Panc1 (cell line): ENCODE measurements at regions not wholly inside any gene's neighbourhood (a gene's known extent, or its start where the extent isn't known, plus 50 kb on each side); places are given as distances from the start of the nearest gene placed in this dataset.

Experiments used
- ATAC-seq: fragments of 200-7000 bp; cut with Tn5 transposase; 2 replicates; pipeline ENCODE4 v1.9.1; 2020; ENCODE audit warnings: mild to moderate bottlenecking, moderate library complexity
- BruUV-seq: library from RNA; stranded (reverse); fragments of 400-500 nt; replicated peaks from 2 replicates; lab custom pipeline; 2021; lab: Mats Ljungman, UMichigan
- CTCF ChIA-PET: fragments of 300-600 bp; sonication (Branson Sonifier 250); formaldehyde crosslinking; loops from one replicate; lab custom pipeline; 2022; ENCODE audit warnings: antibody characterized with exemption; lab: Charles Lee
- POLR2A ChIA-PET: fragments of 300-600 bp; sonication (Branson Sonifier 250); formaldehyde crosslinking; loops from one replicate; lab custom pipeline; 2022; ENCODE audit warnings: antibody characterized with exemption; lab: Charles Lee
- DNase-seq: peaks from one replicate; pipeline ENCODE4 v3.0.0-alpha.2; 2010; ENCODE audit warnings: low read depth, low spot score
- H3K27ac ChIP-seq: 2 replicates; pipeline ENCODE4 v1.5.1; 2011; ENCODE audit warnings: mild to moderate bottlenecking, low read length, inconsistent platforms
- H3K27me3 ChIP-seq: fragments of 200-500 bp; sonication (Bioruptor generic); 2 replicates; pipeline ENCODE4 v1.6.0; 2014; ENCODE audit warnings: low read length, inconsistent platforms; ENCODE audit not compliant: control insufficient read depth, insufficient read depth
- H3K36me3 ChIP-seq: fragments of 200-500 bp; sonication (Bioruptor generic); 2 replicates; pipeline ENCODE4 v1.5.1; 2014; ENCODE audit warnings: inconsistent platforms, mild to moderate bottlenecking, low read length, moderate library complexity; ENCODE audit not compliant: control insufficient read depth, insufficient read depth
- H3K4me1 ChIP-seq: 2 replicates; pipeline ENCODE4 v1.5.1; 2011; ENCODE audit warnings: inconsistent platforms, mild to moderate bottlenecking, low read length, moderate library complexity; ENCODE audit not compliant: control insufficient read depth, insufficient read depth
- H3K4me3 ChIP-seq, 2 experiments: 2 replicates each; pipeline ENCODE4 v1.5.1; 2011 to 2012; ENCODE audit warnings: low read depth in 2 of 2, low read length in 2 of 2, mild to moderate bottlenecking in 2 of 2, inconsistent platforms in 1 of 2, moderate library complexity in 1 of 2
- H3K9me3 ChIP-seq: fragments of 200-500 bp; sonication (Bioruptor generic); 2 replicates; pipeline ENCODE4 v1.5.1; 2014; ENCODE audit warnings: low read depth, mild to moderate bottlenecking, inconsistent platforms, low read length, moderate library complexity; ENCODE audit not compliant: control insufficient read depth, insufficient read depth
- POLR2AphosphoS5 ChIP-seq: IDR thresholded peaks from 2 replicates; pipeline ENCODE4 v1.6.1; 2012; ENCODE audit warnings: mild to moderate bottlenecking, low read depth, low read length, moderate library complexity
- SIN3A ChIP-seq: IDR thresholded peaks from 2 replicates; pipeline ENCODE4 v1.6.1; 2012; ENCODE audit warnings: low read depth, mild to moderate bottlenecking, low read length, moderate library complexity, borderline replicate concordance; ENCODE audit not compliant: insufficient read depth
- TCF7L2 ChIP-seq: IDR thresholded peaks from 2 replicates; pipeline ENCODE4 v1.6.1; 2011; ENCODE audit warnings: mild to moderate bottlenecking, low read depth, low read length, inconsistent platforms
- in situ Hi-C: cut with HindIII; loops from 2 replicates; pipeline ENCODE4 v1.10.0; 2016; ENCODE audit warnings: low sequenced_read_pairs, low pct_unique_long_range_greater_than_20kb
- intact Hi-C: fragments of 100-400 bp; cut with micrococcal nuclease; formaldehyde crosslinking; loops from one replicate; pipeline ENCODE4 v1.10.0; 2022; ENCODE audit not compliant: unreplicated experiment
- TF ChIP-seq, protein P1 (sequence below): fragments of 450-650 bp; IDR thresholded peaks from 2 replicates; pipeline ENCODE4 v1.5.1; 2017; ENCODE audit warnings: mild to moderate bottlenecking
- TF ChIP-seq, protein P2 (sequence below), 2 experiments: IDR thresholded peaks; 2 replicates each; pipeline ENCODE4 v1.6.1; 2011 to 2012; ENCODE audit warnings: low read depth in 2 of 2, control low read depth in 1 of 2, low read length in 1 of 2, mild to moderate bottlenecking in 1 of 2, moderate library complexity in 1 of 2; ENCODE audit not compliant: insufficient read depth in 1 of 2

DNA sequence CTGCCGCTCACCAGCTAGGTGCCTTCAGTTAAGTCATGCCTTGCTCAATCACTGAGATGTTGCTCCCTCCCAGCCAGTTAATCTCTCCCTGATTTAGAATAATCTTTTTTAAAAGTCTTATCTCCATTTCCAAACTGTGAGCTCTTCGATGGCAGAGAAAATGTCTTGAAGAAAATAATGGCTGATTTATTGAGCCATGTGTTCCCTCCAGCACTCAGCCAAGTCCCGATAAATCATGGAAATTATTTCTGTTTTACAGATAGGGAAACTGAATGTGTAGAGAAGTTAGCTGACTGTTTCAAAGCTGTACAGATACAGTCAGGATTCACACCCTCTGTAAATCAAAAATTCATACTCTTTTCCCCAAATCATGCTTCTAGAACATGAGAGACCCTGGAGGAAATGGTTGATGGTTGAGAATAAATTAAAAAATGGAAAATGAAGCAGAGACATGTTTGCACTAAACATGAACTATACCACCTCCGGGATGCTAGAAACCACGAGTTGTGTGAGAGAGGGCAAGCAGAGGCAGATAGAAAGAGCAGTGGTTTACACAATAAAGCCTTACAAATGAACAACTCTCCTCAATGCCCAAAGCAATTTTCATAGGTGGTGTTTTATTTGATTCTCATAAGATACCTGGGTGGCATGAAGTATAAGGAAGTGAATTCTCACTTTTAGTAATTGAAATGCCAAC lies 376.4 kb downstream of the PLPP3 start:
- Histone ChIP-seq H3K4me3 (no peak overlapping the region), H3K27ac (no peak overlapping the region), H3K27me3 (no peaks in the 10 kb centered on the region), H3K4me1 (no peaks in the 10 kb centered on the region), H3K9me3 (no peaks in the 10 kb centered on the region), H3K36me3 (no peaks in the 10 kb centered on the region)
- in situ Hi-C loops = no loop called here
- no TSS peak for BruUV-seq
- ATAC-seq (no peak), DNase-seq (no peak)
- TF ChIP-seq SIN3A (no peak), TCF7L2 (no peak), POLR2AphosphoS5 (no peak)
- TF ChIP-seq, protein P1, sequence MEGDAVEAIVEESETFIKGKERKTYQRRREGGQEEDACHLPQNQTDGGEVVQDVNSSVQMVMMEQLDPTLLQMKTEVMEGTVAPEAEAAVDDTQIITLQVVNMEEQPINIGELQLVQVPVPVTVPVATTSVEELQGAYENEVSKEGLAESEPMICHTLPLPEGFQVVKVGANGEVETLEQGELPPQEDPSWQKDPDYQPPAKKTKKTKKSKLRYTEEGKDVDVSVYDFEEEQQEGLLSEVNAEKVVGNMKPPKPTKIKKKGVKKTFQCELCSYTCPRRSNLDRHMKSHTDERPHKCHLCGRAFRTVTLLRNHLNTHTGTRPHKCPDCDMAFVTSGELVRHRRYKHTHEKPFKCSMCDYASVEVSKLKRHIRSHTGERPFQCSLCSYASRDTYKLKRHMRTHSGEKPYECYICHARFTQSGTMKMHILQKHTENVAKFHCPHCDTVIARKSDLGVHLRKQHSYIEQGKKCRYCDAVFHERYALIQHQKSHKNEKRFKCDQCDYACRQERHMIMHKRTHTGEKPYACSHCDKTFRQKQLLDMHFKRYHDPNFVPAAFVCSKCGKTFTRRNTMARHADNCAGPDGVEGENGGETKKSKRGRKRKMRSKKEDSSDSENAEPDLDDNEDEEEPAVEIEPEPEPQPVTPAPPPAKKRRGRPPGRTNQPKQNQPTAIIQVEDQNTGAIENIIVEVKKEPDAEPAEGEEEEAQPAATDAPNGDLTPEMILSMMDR = no peak
- TF ChIP-seq, protein P2, sequence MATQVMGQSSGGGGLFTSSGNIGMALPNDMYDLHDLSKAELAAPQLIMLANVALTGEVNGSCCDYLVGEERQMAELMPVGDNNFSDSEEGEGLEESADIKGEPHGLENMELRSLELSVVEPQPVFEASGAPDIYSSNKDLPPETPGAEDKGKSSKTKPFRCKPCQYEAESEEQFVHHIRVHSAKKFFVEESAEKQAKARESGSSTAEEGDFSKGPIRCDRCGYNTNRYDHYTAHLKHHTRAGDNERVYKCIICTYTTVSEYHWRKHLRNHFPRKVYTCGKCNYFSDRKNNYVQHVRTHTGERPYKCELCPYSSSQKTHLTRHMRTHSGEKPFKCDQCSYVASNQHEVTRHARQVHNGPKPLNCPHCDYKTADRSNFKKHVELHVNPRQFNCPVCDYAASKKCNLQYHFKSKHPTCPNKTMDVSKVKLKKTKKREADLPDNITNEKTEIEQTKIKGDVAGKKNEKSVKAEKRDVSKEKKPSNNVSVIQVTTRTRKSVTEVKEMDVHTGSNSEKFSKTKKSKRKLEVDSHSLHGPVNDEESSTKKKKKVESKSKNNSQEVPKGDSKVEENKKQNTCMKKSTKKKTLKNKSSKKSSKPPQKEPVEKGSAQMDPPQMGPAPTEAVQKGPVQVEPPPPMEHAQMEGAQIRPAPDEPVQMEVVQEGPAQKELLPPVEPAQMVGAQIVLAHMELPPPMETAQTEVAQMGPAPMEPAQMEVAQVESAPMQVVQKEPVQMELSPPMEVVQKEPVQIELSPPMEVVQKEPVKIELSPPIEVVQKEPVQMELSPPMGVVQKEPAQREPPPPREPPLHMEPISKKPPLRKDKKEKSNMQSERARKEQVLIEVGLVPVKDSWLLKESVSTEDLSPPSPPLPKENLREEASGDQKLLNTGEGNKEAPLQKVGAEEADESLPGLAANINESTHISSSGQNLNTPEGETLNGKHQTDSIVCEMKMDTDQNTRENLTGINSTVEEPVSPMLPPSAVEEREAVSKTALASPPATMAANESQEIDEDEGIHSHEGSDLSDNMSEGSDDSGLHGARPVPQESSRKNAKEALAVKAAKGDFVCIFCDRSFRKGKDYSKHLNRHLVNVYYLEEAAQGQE (IDR thresholded peaks at IDR 0.05; ENCODE audit: insufficient read depth in 1 of 2, low read depth in 2 of 2, low read length in 1 of 2) = no peak
- CTCF ChIA-PET = no interaction called here
- POLR2A ChIA-PET = no interaction called here
- intact Hi-C loops = no loop called here

DNA sequence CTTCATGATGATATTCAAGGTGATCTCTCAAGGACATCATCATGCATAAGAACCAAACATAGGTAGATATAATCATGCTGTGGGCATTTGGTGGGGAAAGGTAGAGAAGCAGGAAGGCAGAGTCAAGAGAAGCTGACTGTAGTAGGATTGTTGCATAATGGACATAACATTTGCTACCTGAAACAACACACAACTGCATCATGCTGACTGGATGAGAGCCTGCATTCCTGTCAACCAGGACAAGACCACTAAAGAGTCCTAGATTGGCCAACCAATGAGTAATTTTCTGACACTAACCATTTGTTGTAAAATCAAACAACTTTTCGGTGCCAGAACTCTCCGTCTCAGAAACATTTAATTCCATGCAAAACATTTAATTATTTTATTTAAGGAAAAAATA lies 377.2 kb downstream of the PLPP3 start:
- CTCF ChIA-PET = no interaction called here
- POLR2A ChIA-PET = no interaction called here
- no peak for TF ChIP-seq SIN3A
- TF ChIP-seq TCF7L2 = no peak
- TF ChIP-seq, protein P1 = no peak
- TF ChIP-seq, protein P2 (IDR thresholded peaks at IDR 0.05; ENCODE audit: insufficient read depth in 1 of 2, low read depth in 2 of 2, low read length in 1 of 2) = no peak
- no peak for TF ChIP-seq POLR2AphosphoS5
- H3K27me3 ChIP-seq = no peaks in the 10 kb centered on the region
- H3K4me3 ChIP-seq = no peak overlapping the region
- BruUV-seq = no TSS peak
- in situ Hi-C loops = no loop called here
- intact Hi-C loops = no loop called here
- DNase-seq (no peak), ATAC-seq (no peak)
- H3K27ac ChIP-seq = no peak overlapping the region
- no peaks in the 10 kb centered on the region for H3K36me3 ChIP-seq
- H3K9me3 ChIP-seq = no peaks in the 10 kb centered on the region
- H3K4me1 ChIP-seq = no peaks in the 10 kb centered on the region
